GM13977 (cell line): ENCODE measurements at regions not wholly inside any gene's neighbourhood (a gene's known extent, or its start where the extent isn't known, plus 50 kb on each side); places are given as distances from the start of the nearest gene placed in this dataset.

Experiments used
- DNase-seq: peaks from one replicate; pipeline ENCODE4 v3.0.0; 2012; ENCODE audit warnings: low spot score
- in situ Hi-C: fragments of 300-500 bp; cut with MboI; formaldehyde crosslinking; loops from one replicate; pipeline ENCODE4 v1.12.0; 2022; ENCODE audit warnings: low sequenced_read_pairs, low pct_unique_long_range_greater_than_20kb, mixed read lengths, inconsistent platforms; ENCODE audit not compliant: unreplicated experiment
- TF ChIP-seq, protein P1 (sequence below): IDR thresholded peaks from 2 replicates; pipeline ENCODE4 v1.5.1; 2012; ENCODE audit warnings: mild to moderate bottlenecking, control low read depth; ENCODE audit not compliant: insufficient read depth; ENCODE audit errors: extremely low read depth, missing control alignments

- in situ Hi-C loops = loop anchor here (25.0 kb wide), 2 partner anchors 472 to 672 kb away; partner anchors contain the start of gene ZNF608
- no peak for DNase-seq
- TF ChIP-seq, protein P1, sequence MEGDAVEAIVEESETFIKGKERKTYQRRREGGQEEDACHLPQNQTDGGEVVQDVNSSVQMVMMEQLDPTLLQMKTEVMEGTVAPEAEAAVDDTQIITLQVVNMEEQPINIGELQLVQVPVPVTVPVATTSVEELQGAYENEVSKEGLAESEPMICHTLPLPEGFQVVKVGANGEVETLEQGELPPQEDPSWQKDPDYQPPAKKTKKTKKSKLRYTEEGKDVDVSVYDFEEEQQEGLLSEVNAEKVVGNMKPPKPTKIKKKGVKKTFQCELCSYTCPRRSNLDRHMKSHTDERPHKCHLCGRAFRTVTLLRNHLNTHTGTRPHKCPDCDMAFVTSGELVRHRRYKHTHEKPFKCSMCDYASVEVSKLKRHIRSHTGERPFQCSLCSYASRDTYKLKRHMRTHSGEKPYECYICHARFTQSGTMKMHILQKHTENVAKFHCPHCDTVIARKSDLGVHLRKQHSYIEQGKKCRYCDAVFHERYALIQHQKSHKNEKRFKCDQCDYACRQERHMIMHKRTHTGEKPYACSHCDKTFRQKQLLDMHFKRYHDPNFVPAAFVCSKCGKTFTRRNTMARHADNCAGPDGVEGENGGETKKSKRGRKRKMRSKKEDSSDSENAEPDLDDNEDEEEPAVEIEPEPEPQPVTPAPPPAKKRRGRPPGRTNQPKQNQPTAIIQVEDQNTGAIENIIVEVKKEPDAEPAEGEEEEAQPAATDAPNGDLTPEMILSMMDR = no peak
Measured at GRCh38 chr5:125409234-125409860, 662.9 kb upstream of the ZNF608 start.

DNA sequence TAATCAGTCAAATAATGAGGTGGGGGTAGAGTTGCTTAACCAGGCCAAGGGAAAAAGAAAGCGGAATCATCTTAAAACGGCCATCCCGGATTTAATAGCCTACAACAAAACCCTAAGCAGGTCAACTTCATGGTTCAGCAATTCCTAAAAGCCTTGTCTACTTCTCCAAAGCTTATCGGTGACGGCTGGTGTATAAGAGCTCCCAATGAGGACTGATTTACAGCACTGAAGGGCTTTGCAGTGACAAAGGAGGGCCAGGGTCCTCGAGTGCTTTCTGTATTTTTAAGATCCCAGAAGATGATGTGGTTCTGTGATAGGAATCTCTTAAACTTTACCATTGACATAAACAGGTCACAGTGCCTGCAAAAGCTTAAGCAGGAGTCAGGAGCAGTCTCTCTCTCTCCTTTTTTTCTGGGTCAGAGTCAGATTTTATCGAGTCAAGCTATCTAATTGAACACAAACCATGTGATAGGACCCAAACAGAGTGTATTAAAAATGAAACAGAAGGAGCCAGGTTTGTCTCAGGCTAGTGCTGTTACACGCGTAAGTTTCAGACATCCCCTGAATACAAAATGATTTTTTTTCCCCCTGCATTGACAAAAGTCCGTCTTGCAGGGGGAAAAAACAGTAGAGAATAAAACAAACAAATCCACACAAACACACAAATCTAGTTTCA, 663.6 kb upstream of the ZNF608 start:
- in situ Hi-C loops = loop anchor here (25.0 kb wide), 2 partner anchors 473 to 673 kb away; partner anchors contain the start of gene ZNF608
- TF ChIP-seq, protein P1 = no peak
- no peak for DNase-seq

- no peak for DNase-seq
- TF ChIP-seq, protein P1 = no peak
- in situ Hi-C loops = loop anchor here (25.0 kb wide), 2 partner anchors 473 to 673 kb away; partner anchors contain the start of gene ZNF608
Measured at GRCh38 chr5:125410537-125411070, 664.2 kb upstream of the ZNF608 start.

DNA sequence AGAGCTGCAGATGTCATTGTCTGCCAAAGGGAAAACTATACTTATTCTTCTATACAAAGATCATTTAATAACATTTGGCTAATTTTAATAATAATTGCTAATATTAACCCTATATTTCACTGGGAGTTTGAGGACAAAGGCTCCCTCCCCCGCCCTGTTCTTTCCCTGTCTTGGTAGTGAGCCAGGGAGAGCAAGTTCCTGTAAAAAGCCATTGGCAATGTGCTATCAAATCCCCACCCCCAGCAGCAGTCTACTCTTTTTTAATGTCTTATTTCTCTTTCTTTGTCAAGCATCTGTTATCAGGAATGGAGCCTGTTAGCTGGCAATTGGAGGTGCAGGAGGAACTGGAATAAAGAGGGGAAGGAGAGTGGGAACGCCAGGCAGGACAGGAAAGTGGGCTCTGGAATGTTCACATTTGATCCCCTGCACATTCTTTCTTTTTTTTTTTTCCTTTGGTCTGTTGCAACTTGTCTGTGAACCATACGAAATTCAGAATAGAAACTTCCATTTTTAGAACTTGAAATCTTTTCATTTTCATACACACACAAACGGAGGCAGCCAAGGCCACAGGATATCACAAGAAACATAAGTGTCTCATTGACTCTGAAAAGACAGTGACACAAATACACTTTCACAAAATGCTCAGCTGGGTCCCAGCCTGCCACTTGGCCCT, 664.8 kb upstream of the ZNF608 start:
- peak; percentile 35 for DNase-seq
- TF ChIP-seq, protein P1 = no peak
- in situ Hi-C loops = loop anchor here (25.0 kb wide), 2 partner anchors 474 to 674 kb away; partner anchors contain the start of gene ZNF608

DNA sequence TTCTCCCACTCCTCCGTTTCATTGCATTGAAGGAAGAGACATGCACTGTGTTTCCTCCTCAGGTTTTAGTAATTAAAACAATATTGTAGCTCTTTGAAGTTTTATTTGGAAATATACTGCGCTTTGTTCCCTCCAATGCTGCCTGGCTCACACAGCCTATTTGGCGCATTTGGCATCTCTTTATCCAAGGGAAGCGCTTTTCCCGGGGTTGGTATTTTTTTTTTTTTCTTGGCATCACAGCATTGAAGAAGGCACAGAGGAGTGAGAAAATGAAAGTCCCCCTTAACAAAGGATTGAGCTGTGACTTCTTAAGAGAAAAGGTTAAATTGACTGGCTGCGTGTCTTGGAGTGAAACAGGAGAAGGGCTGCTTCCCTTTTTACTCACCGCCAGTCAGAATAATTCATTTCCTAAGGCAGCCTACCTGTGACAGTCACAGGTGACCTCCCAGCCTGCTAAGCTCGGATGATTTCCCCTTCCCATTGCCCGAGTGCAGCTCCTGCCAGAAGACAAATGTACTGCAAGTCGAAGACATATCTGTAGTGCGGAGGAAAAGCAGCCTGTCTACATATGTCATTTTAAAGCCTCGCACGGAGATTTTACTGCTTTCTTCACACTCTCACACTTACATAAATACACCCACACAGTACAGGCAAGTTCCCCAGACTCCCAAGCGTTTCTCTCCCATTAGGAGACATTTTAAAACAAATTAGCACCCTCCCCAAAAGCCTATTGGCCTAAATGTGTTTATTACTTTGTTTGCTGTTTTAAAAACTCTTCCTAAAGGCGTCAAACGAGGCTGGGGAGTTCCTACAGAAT, 665.5 kb upstream of the ZNF608 start:
- TF ChIP-seq, protein P1 = peak; percentile 36
- in situ Hi-C loops = loop anchor here (25.0 kb wide), 2 partner anchors 475 to 675 kb away; partner anchors contain the start of gene ZNF608
- DNase-seq = peak; percentile 25
